HG02970 (cell line): ENCODE measurements at regions not wholly inside any gene's neighbourhood (a gene's known extent, or its start where the extent isn't known, plus 50 kb on each side); places are given as distances from the start of the nearest gene placed in this dataset.
"Not testable (repeated sequence)": the region's sequence is repeated elsewhere in the genome, so short reads cannot be mapped to it uniquely, and the experiment has no call there.

ENCODE experiments used
- ATAC-seq: cut with Tn5 transposase; IDR thresholded peaks from one replicate; pipeline ENCODE4 v1.9.1; 2021; ENCODE audit warnings: mild to moderate bottlenecking, moderate library complexity, moderate number of reproducible peaks; ENCODE audit not compliant: unreplicated experiment, low FRiP score

DNA sequence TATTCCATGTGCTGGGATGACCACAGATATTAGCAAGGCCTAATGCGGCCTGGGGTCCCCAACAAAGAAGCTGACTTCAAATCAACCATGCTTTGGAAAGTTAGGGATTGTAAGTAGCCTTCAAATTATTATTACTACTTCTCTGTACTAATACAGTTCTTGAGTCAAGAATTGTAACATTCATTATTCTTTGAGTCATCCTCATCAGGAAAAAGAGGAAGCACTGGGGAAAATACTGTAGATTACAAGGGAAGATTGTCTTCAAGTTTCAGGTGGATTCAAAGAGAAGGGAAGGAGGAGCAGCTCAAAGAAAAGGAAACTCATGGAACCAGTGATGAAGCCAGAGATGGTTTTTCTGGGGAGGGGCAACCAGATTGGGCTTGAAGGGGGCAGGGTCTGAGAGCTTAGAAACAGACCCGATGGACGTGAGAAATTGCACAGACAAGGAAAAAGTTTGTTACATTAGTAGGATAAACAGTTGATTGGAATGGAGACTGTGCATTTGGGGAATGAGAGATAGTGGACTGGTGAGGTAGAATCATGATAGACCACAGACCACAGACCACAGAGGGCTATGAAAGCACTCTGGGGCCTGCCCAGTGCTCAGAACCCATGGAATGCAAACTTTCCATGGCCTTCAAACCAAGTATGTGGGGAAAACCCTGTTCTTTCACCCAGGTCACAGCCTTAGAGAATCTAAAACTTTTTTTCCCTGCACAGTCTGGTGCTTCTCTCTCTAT, 209.9 kb downstream of the ZNF365 start:
- no peak for ATAC-seq

GRCh38 chr10:62584731-62585130, 210.6 kb downstream of the ZNF365 start:
- ATAC-seq = no peak

GRCh38 chr10:62585211-62585775, 211.1 kb downstream of the ZNF365 start:
- ATAC-seq = no peak

DNA sequence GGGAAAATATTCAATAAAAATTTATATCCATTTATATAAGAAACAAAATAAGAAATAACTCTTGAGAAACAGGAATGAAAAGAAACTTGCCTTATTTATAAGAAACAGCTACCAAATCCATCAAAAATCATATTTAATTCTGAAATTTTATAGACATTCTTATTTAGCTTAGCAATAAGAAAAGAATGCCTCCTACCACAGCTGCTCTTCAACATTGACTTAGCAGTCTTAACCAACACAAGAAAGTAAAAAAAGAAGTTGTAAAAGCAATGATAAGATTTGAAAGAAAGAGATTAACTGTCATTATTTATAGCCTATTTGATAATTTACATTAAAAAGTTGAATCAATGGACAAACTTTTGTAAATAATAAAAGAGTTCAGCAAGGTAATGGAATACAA, 212.8 kb downstream of the ZNF365 start:
- ATAC-seq = no peak

GRCh38 chr10:62588116-62588515, 213.9 kb downstream of the ZNF365 start:
- ATAC-seq = no peak

DNA sequence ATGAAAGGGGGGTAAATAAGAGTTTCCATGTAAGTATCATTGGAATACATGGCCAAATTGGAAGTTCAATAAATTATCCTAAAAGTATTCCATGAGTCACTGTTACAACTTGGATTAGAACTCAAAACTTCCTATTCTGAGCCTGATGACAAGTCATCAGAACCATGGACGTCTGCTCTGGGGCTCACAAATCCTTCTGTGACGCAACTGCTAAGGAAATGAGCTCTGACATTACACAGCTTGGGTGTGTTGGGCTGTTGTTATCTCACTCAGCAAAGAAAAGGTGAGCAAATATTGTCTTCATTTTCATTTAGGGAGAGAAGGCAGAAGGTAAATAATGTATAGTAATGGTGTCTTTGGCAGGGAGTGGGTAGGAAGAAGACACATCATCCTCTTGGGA, 214.8 kb upstream of the ADO start:
- ATAC-seq = no peak

DNA sequence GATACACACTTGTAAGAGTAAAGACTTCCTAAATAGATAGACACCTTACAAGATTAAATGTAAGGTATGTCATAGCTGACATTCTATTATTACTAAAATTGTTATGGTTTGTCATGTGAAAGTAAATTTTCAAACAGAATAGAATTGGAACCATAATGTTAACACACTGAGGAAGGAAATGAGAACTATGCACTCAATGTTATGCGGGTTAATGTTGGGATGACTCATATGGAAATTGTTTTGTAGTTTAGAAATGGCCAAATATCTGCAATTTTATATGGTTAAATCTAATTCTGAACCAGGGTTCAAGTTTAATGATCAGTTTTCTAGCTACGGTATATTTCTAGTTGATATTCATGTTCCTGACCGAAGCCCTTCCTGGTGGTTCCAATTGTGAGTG, 214.2 kb upstream of the ADO start:
- no peak for ATAC-seq

- no peak for ATAC-seq
Observed at GRCh38 chr10:62594093-62594520, 210.4 kb upstream of the ADO start.

- no peak for ATAC-seq
Observed at GRCh38 chr10:62597226-62597625, 207.3 kb upstream of the ADO start.

DNA sequence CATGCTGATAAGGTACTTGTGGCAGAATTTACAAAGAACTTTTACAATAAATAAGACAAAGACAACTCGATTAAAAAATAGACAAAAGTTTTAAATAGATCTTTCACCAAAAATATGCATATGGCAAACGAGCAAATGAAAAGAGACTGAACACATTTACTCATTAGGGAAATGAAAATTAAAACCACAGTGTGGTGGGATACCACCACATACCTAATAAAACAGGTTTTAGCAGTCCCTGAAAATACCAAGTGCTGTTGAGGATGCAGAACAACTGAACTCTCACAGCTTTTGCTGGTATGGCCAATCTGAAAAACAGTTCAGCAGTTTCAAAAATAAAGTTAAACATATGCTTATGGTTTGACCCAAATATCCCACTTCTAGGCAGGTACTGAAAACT, 205.4 kb upstream of the ADO start:
- ATAC-seq = no peak

GRCh38 chr10:62606551-62606950, 198.0 kb upstream of the ADO start:
- ATAC-seq = not testable (repeated sequence)

- ATAC-seq = not testable (repeated sequence)
Observed at GRCh38 chr10:62608189-62608875, 196.2 kb upstream of the ADO start.

DNA sequence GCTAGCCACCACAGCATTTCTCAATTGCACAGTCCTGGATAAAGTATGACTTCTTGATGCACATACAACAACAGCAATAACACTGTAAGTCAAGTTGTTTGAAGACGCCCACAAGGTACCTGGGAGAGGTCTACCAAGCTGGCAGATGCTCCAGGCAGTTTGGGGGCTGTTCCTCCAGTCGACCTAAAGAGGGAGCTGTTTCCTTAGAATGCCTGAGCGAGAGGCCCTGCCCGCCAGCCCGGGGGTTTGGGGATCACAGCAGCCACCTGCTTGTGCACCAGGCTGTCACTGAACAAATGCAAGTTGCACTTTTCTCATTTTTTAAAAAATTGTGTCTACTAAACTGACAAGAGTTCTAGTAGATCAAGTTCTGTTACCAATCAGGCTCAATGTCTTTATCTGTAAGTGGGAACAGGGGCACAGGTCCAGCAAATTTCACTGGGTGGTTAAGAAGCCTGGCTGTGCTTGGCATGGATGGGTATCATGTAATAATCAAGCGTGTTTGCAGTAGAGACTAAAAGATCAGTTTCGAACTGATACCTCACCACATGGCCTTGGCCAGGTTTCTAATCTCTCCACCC, 193.8 kb upstream of the ADO start:
- no peak for ATAC-seq

DNA sequence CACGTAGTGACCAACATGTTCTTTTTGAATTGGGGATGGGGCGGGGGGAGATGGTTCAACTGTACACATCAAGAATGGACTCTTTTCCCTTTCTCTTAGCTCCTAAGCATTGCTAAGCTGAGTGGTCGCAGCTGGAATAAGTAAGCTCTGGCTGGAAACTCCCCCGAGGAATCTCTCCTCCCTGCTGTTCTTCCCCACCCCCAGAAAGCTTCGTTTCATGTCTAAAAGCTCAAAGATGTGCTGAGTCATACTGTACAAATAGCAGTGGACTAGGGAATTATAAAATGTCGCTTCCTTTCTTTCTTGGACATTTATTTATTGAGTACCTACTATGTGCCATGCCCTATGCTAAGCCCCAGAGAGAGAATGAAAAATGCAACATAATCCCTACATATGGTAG, 191.1 kb upstream of the ADO start:
- ATAC-seq = no peak

DNA sequence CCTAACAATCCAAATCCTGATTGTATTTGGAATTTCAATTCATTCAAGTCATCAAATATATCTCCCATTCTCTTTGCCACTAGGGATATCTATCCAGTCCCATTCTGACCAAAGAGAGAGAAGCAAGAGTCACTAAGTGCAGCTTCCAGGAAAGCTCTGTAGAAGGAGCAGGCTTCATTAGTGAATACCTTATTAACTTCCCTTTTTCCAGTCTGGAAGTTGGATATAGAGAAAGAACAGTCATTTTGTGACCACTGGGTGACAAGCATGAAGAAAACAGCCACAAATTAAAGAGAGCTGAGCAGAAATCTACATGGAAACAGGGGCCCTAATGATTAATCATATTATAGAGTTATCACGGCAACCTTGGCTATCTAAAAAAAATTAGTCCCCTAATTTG, 190.7 kb upstream of the ADO start:
- no peak for ATAC-seq

GRCh38 chr10:62614389-62615157, 189.9 kb upstream of the ADO start:
- no peak for ATAC-seq

DNA sequence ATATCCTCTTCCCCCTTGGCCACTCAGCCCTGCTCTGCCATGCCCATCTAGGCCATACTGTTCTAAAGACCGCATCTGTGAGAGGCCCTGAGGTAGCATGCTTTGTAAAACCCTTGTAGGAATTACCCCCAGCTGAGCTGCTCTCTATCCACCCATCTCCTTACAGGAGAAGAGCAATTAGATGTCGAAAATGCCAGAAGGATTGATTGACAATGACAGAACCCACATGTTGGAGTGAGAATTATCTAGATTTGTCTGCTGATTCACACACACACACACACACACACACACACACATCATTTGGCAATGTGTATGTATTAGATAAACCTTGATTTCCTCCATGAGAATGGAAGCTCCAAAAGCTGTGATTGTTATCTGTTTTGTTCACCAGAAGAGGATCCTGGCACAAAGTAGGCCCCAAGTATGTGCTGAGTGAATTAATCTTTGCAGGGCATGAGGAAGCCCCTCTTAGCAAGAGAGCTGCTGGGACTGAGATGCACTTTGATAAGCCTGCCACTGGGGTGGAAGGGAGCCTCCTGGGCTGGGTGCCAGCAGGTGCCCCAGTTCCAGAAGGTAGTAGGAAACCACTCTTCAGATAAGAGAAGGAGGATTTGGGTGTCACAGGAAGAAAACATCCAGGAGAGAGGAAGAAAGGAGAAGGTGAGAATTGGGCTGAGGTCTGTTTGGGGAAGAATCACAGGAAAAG, 187.5 kb upstream of the ADO start:
- no peak for ATAC-seq

GRCh38 chr10:62617652-62618051, 186.9 kb upstream of the ADO start:
- ATAC-seq = no peak

GRCh38 chr10:62618054-62618453, 186.5 kb upstream of the ADO start:
- no peak for ATAC-seq
